GM18867 (cell line): ENCODE measurements at regions not wholly inside any gene's neighbourhood (a gene's known extent, or its start where the extent isn't known, plus 50 kb on each side); places are given as distances from the start of the nearest gene placed in this dataset.
"Not testable (repeated sequence)": the region's sequence is repeated elsewhere in the genome, so short reads cannot be mapped to it uniquely, and the experiment has no call there.

Experiments used
- ATAC-seq: cut with Tn5 transposase; IDR thresholded peaks from one replicate; pipeline ENCODE4 v1.9.1; 2021; ENCODE audit warnings: mild to moderate bottlenecking, moderate library complexity; ENCODE audit not compliant: unreplicated experiment

DNA sequence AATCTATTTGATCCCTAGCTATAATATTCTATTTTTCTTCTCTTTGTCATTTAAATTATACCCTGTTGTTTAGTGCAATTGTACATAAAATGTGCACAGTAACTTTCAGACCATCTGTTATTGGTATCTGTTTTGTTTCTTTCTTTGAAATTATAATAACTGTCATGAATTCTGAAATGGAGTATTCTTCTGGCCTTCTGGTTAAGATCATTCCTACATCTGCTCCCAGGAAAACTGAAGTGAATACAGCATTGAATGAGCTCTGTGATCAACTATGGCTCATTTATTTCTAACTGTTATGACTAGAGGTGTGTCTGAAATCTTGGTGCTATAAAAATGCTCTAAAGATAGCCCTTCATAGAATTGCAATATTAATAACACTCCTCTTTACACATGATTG is 788.4 kb upstream of the TMEFF2 start:
- no peak for ATAC-seq

DNA sequence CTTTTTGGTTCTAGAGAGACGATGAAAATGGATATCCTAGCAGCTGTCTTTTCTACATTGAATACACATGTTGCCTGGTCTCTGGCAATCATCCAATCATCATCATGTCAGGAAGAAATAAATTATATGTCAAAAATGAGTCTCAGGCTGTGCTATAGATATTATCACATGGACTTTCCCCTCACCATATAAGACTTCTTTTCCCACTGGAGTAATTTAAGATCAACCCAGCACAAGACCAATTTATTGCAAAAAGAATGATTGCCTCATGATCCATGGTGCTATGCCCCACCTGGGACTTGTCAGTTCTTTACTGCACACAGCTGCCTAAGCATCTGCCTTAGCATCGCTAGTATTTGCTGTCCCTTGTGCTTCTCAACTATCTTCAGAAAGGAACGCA is 783.7 kb upstream of the TMEFF2 start:
- ATAC-seq, result no peak

DNA sequence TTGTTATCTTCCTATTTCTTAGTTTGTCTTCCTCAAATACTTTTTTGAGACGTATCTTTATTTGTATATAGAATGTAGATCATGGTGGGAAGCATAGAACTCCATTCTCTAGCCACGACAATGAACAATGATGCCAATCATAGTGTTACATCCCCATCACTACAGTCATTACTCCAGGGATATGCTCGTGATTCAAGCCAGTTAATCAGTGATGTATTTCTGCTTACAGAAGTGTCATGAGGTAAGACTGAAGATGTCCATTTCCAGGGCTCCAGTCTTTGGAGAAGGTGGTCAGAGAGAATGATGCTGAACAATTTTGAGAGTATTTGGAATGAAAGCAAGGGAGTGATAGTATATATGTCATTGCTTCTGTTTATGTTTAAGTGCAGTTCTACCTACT is 777.2 kb upstream of the TMEFF2 start:
- ATAC-seq, result no peak

DNA sequence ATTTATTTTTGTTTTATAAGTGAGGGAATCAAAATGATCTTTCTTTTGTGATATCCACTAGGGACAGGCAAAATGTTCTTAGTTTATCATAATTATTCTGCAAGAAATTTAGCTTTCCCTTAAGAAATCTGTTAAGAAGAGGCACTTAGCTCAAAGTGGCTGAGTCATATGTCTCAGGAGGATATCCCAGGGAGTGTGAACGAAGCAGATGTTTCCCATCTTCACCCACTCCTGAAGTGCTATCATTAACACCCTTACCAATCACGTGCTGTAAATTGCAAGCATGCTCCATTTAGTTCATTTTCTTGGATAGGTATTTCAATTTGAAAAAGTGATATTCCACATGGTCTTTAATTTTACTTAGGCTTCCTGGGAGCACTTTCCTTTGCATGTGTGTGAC is 774.3 kb upstream of the TMEFF2 start:
- no peak for ATAC-seq

DNA sequence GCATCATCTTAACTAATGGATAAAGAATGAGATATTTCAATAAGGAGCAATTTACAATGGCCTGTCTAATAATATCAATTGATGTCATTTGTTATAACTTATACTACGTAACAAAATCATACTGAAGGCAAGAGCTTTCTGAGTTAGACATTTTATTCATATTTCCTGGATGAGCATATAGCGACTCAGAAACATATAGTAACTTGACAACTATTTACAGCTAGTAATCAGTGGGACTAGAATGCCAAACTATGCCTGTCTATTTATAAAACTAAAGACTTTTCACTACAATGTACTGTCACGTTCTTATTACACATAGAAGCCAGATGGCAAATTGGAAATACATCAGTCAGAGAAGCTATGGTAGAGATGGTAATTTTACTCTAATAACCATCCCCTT is 766.2 kb upstream of the TMEFF2 start:
- ATAC-seq, result no peak

DNA sequence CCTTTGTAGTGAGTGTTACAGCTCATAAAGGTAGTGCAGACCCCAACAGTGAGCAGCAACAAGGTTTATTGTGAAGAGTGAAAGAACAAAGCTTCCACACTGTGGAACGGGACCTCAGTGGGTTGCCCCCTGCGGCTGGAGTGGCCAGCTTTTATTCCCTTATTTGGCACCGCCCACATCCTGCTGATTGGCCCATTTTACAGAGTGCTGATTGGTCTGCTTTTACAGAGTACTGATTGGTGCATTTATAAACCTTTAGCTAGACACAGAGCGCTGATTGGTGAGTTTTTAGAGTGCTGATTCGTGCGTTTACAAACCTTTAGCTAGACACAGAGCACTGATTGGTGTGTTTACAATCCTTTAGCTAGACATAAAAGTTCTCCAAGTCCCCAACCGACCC is 763.9 kb upstream of the TMEFF2 start:
- not testable (repeated sequence) for ATAC-seq

DNA sequence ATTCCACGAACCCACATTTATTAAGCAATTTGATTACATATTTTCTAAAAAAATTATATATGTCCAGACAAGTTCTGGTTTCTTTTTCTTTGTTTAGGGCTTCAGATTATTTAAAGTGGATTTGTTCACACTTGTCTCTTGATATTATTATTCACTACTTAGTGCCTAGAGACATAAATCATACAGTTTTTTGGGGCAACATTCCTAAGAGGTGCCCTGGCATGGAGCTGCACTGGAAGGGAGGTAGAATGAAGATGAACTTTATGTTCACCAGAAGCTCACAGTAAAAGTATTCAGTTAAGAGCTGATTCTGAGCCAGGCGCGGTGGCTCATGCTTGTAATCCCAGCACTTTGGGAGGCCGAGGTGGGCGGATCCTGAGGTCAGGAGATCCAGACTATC is 762.7 kb upstream of the TMEFF2 start:
- ATAC-seq, result no peak

DNA sequence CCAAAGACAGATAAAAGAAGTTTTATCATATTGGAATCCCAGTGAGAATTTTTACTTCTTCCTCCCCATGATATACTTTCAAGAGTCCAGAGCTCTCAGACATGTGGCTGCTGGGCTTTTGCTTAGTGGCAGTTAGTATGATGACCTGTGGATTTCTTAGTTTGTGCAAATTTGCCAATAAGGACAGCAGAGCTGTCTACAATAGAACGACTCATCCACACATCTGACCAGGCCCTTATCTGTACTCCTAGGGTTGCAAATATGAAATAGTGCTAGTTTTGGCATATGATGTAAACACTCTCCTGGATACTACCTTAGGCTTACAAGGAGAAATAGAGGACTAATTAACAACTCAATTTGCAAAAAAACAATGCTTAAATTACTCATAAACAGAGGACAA is 758.4 kb upstream of the TMEFF2 start:
- ATAC-seq, result no peak

DNA sequence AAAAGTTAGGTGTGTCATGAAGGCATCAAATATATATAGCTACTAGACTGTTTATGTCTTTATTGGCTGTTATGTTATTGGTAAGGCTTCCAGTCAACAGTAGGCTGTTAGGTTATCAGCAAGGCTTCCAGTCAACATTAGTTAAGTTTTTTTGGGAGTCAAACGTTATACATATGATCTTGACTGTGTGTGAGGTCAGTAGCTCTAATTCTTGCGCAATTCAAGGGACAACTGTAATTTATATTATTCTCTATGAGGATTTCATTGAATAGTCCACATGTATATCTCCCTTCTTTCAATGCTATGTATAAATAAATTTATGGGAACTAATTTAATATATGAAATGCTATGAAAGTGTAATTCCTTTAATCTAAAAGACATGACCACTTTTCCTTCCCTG is 757.5 kb upstream of the TMEFF2 start:
- ATAC-seq, result no peak

DNA sequence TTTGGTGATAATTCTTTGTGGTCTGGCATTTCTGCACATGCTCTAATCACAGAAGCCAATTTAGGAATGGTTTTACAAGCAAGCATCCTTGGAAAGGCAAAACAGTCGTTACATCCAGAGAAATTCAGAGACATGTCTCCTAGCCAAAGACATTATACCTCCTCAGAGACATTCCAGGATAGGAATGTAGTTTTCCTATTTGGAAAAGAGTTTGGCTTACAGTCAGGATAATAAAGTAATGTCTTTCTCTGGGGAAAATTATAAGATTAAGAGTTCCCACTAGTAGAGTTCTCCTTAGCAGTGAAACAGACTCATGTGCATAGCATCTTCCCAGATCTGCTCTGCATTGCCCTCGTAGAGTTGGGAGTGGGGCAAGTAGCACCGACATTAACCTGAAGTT is 753.6 kb upstream of the TMEFF2 start:
- no peak for ATAC-seq

DNA sequence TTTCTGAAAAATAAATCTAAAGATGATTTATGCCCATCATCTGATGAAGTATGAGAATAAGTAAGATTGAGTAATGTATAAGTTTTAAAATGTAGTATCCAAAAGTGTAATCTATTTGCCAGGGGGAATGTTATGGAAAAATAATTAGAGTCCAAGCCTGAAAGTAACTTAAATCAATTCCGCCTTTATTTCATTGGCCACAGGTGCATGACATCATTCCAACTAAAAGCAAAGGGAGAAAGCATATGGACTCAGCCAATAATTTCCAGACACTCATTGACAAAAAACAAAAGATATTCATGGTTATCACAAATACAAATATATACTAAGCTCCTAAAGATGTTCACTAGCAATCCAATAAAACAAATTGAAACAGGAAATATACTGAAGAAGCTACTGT is 752.6 kb upstream of the TMEFF2 start:
- ATAC-seq, result no peak

DNA sequence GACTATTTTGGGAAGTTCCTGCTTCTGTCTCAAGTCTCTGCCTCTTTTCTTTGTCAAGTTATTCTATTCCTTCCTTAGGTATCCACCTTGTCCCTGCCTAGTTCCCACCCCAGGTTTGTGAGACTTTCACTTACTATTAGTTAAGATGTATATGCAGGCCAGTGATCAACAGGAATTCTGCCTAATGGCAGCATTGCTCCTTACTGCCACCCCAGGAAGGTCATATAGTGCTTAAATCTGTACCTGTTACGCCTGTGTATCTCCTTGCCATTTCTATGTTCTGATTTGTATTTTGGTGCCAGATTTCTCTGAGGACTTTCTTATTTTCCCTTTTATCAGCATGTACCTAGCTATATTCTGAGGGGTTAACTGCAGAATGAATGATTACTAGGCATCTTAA is 746.0 kb upstream of the TMEFF2 start:
- ATAC-seq, result no peak

DNA sequence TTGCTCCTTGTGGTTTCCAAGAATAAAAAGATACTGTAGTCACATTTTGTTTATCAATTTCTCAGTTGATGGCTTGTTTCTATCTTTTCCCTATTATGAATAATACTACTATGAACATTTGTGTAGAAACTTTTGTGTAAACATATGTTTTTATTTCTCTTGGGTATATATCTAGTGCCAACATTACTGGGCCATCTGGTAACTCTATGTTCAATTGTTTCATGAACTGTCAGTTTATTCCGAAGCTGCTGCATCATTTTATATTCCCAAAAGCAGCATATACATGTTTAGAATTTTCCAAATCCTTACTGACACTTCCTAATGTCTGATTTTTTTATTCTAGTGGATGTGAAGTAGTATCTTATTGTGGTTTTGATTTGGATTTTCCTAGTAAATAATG is 737.6 kb upstream of the TMEFF2 start:
- no peak for ATAC-seq

DNA sequence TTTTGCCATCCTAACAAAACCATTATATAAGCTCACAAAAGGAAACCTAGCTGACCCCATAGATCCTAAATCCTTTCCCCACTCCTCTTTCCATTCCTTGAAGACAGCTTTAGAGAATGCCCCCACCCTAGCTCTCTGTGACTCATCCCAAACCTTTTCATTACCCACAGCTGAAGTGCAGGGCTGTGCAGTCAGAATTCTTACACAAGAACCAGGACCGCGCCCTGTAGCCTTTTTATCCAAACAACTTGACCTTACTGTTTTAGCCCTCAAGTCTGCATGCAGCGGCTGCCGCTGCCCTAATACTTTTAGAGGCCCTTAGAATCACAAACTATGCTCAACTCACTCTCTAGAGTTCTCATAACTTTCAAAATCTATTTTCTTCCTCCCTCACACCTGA is 726.9 kb upstream of the TMEFF2 start:
- not testable (repeated sequence) for ATAC-seq

DNA sequence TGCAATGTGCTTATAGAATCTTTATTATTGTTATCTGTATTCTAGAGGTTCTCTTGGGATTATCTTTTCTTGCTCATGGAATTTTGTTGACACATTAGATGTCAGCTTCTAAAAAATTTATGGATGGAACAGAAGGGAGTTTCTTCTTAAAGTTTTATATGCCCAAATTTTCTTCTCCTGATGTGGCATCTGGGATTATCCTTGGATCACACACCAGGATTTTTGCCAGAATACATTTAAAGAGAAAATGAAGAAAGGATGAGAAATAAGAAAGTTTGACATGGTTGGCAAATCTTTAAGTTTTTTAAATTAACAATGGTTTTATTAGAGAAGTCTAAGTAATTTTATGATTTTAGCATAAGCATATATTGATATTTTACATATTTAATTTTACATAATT is 706.7 kb upstream of the TMEFF2 start:
- ATAC-seq, result no peak

DNA sequence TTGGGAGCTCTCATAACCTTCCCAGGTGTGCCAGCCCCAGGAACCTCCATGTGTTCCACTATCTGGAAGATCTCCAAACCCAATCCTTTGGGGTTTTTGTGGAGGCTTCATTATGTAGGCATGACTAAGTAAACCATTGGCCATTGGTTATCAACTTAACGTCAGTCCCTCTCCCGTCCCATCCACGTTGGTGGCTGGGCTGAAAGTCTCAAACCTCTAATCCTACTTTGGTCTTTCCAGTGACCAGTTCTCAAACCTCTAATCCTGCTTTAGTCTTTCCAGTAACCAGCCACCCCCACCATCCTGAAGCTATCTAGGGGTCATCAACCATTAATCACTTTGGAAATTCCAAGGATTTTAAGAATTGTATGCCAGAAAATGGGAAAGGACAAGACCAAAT is 704.7 kb upstream of the TMEFF2 start:
- no peak for ATAC-seq

DNA sequence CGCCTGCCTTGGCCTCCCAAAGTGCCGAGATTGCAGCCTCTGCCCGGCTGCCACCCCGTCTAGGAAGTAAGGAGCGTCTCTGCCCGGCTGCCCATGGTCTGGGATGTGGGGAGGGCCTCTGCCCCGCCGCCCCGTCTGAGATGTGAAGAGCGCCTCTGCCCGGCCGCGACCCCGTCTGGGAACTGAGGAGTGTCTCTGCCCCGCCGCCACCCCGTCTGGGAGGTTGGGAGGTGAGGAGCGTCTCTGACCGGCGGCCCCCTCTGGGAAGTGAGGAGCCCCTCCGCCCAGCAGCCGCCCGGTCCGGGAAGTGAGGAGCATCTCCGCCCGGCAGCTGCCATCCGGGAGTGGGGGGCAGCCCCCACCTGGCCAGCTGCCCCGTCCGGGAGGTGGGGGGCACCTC is 699.2 kb upstream of the TMEFF2 start:
- ATAC-seq, result not testable (repeated sequence)

DNA sequence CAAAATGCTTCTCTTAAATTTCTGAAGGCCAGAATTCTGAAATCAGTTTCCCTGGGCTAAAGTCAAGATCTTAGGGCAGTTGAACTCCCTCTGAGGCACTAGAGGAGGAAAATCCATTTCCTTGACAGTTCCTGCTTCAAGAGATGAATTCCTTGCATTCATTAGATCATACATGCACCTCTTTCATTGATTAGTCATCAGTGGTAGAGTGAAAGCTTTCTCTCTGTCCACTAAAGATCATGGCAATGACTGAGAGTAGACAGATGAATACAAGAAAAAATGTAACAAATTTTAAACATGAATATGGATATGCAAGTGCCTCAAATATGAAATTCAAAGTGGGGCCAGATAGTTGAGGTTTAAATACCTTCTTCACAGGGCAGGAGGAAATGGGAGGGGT is 693.4 kb upstream of the TMEFF2 start:
- no peak for ATAC-seq

DNA sequence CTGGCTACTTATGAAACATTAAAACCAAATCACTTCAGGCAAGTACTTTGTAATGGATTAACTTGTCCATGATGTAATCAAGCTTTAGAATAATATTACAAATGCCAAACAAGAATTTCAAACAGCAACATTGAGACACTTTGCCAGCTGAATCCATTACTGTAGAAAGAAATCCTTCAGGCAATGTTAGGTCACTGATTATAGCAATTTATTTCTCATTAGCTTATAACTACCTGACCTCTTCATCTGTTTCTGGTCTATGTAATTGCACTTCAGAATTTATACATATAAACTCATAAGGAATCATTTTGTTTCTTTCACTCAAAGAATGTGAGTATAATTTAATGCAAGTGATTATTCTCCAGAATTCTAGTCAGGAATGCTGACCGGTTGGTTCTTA is 692.6 kb upstream of the TMEFF2 start:
- no peak for ATAC-seq

DNA sequence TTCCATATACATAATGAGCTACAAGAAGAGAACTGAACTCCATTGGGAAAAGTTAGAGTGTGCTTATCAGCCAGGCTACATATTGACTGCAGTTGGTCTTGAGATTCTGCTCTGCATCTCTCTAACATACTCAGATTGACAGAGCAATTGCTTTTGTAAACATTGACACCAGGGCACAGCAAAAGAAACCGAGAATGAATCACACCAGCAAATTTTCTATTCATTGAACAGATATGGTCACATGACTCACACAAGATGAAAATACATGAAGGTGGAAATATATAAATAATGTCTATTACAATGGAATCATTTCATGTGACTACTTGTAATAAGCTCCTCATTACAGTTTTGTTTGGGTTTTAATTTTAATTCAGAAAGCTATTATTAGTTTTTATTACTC is 691.9 kb upstream of the TMEFF2 start:
- no peak for ATAC-seq

DNA sequence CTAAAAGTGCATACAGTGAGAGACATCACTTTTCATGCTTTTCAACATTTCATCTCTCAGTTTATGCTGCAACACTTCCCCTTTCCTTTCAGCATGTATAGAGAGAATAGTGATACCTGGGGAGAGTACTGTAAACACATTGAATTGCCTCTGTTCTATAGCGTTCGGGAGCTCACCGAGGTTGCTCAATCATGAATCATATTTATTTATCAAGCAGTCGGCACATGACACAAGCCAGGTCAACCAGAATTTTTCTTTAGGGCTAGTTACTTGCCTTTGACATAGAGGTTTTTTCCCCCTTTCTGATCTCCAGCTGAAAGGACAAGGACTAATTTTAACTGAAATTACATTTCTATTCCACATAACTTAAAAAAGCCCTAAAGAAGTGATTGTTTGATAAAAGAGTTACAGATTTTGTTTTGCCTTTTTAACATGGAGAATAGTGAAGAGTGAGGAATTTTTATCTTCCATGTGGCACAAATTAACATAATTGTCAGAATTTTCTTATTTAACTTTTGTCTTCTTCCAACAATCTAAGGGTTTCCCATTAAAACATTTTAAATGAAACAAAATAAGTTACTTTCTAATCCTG is 690.9 kb upstream of the TMEFF2 start:
- ATAC-seq, result no peak

DNA sequence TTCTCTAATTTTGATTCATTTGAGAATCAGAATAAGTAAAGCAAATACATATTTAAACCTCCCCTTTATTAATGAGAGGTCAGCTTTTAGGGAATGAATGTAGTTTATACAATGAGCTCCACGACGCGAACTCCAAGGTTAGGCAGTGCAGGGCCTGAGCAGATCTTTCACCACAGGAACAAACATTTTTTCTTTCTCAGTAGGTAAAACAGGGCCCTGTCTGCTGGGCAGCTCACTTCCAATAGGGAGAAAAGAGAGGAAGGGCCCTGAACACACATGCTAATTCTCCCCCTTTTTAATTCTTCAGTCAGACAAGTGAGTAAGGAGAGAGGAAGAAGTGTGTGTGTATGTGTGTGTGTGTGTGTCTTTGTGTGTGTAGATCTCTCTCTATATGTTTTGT is 682.4 kb upstream of the TMEFF2 start:
- no peak for ATAC-seq

DNA sequence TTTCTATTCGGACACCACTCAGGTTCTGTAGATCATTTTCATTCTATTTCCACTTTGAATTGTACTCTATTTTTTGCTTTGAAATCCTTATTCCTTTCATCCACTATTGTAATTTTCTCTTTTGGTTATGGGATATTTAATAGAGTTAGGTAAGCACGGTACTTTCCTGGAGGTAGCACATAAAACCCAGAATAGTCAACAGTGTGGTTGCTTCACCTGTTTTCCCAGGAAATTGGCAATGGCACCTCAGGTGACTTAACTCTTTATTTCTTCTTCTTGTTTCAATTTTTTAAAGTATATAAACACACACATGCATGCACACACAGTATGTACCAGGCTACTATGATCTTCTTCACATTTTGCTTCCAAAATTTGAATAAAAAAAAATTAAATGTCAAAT is 682.0 kb upstream of the TMEFF2 start:
- ATAC-seq, result no peak

DNA sequence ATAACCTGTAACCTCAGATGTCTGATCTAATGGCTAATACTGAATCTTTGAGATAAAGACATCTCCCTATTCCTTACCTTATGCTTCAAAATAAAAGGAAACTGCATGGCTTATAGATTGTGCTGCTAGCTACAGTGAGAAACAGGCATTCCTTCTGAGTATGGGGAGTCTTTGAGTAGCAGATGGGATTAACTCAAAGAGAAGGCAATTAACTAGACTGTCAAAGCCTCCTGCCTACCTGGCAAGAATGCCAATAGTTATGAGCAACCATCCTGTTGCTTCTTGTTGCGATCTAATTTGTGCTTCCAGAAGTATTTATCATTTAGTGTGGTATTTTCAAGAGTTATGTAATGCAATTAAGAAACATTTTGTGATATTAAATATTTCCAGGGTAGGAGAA is 660.0 kb upstream of the TMEFF2 start:
- no peak for ATAC-seq
